PFSK-1 (cell line): ENCODE measurements at regions not wholly inside any gene's neighbourhood (a gene's known extent, or its start where the extent isn't known, plus 50 kb on each side); places are given as distances from the start of the nearest gene placed in this dataset.

Experiments
- FOXP2 ChIP-seq: optimal IDR thresholded peaks from 2 replicates; pipeline ENCODE3; 2011; ENCODE audit warnings: borderline replicate concordance, control low read depth, inconsistent platforms; ENCODE audit not compliant: insufficient read depth; ENCODE audit errors: extremely low read length, extremely low read depth
- POLR2AphosphoS5 ChIP-seq: IDR thresholded peaks from 2 replicates; pipeline ENCODE4 v1.6.1; 2012; ENCODE audit warnings: low read depth, mild to moderate bottlenecking, control low read depth, low read length, moderate library complexity
- REST ChIP-seq, 2 experiments: IDR thresholded peaks; 2 replicates each; pipeline versions ENCODE4 v1.6.1 to v1.8.0; 2011 to 2012; ENCODE audit warnings: low read depth in 2 of 2, low read length in 2 of 2, control low read depth in 1 of 2, inconsistent platforms in 1 of 2, mild to moderate bottlenecking in 1 of 2, moderate library complexity in 1 of 2; ENCODE audit not compliant: insufficient read depth in 1 of 2
- SIN3A ChIP-seq: IDR thresholded peaks from 2 replicates; pipeline ENCODE4 v1.6.1; 2012; ENCODE audit warnings: mild to moderate bottlenecking, low read length, moderate library complexity, borderline replicate concordance; ENCODE audit not compliant: insufficient read depth
- TAF1 ChIP-seq: IDR thresholded peaks from 2 replicates; pipeline ENCODE4 v1.6.1; 2012; ENCODE audit warnings: low read length, control low read depth, borderline replicate concordance; ENCODE audit not compliant: insufficient read depth

GRCh38 chr21:35920436-35920835 is 139.9 kb downstream of the SETD4 start:
- no peak for TF ChIP-seq POLR2AphosphoS5
- no peak for TF ChIP-seq TAF1
- TF ChIP-seq SIN3A = no peak
- no peak for TF ChIP-seq REST (IDR thresholded peaks at IDR 0.05; ENCODE audit: insufficient read depth in 1 of 2, low read depth in 2 of 2, low read length in 2 of 2)
- TF ChIP-seq FOXP2 = no peak

- TF ChIP-seq TAF1 (no peak), SIN3A (no peak), REST (IDR thresholded peaks at IDR 0.05; ENCODE audit: insufficient read depth in 1 of 2, low read depth in 2 of 2, low read length in 2 of 2) (no peak), FOXP2 (no peak), POLR2AphosphoS5 (no peak)
Measured at GRCh38 chr21:35915030-35915429, 145.3 kb downstream of the SETD4 start.

GRCh38 chr21:35911412-35912191 is 148.7 kb downstream of the SETD4 start:
- no peak for TF ChIP-seq REST (IDR thresholded peaks at IDR 0.05; ENCODE audit: insufficient read depth in 1 of 2, low read depth in 2 of 2, low read length in 2 of 2)
- no peak for TF ChIP-seq POLR2AphosphoS5
- no peak for TF ChIP-seq SIN3A
- TF ChIP-seq TAF1 = no peak
- no peak for TF ChIP-seq FOXP2

GRCh38 chr21:35909456-35910223 is 150.7 kb downstream of the SETD4 start:
- no peak for TF ChIP-seq SIN3A

GRCh38 chr21:35908311-35909078 is 151.8 kb downstream of the SETD4 start:
- no peak for TF ChIP-seq FOXP2
- TF ChIP-seq POLR2AphosphoS5 = no peak
- no peak for TF ChIP-seq SIN3A
- no peak for TF ChIP-seq REST (IDR thresholded peaks at IDR 0.05; ENCODE audit: insufficient read depth in 1 of 2, low read depth in 2 of 2, low read length in 2 of 2)
- TF ChIP-seq TAF1 = no peak
